ENCODE measurements at regions not wholly inside any gene's neighbourhood (a gene's known extent, or its start where the extent isn't known, plus 50 kb on each side); places are given as distances from the start of the nearest gene placed in this dataset.
A peak's percentile ranks its signal among the peaks of the same experiment; 100 is the strongest.

DNA sequence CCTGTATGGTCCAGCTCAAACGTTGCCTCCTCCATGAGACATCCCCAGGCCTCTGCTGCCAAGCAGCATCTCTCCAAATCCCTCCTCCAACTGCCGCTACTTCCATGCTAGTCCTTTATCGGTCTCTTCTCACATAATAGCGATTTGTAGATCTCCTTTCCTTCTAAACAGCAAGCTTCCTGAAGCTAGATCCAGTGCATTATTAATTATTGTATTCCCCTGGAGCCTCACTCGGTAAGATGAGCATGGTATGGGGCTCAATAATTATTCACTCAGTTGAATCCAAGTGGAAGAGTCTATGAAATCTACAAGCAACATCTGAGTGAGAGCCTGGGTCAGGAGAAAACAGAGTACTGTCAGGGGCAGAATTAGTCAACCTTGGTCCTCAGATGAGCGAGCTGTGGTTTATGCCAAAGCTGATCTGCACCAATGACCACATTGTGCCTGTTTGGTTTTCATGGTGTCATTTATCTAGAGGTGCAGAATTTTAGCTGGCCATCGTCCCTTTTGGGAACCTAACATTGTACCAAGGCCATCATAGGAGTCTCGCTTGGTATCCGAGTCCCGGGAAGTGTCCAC, 93.8 kb upstream of the UBE2E1 start:
- H3K4me3 ChIP-seq (replicated peaks in 1 of 2; ENCODE audit: low read depth in 2 of 2, low read length in 2 of 2): no peak overlapping the region
- no peak for TF ChIP-seq CTCF (IDR thresholded peaks at IDR 0.05; ENCODE audit: low read depth, low read length)
- peak in 1 of 2 donors; percentile 8 for DNase-seq (ENCODE audit: low read depth in 2 of 2)

GRCh38 chr3:23712656-23713559, 92.8 kb upstream of the UBE2E1 start:
- TF ChIP-seq CTCF (IDR thresholded peaks at IDR 0.05; ENCODE audit: low read depth, low read length): no peak
- peak overlapping the region in 1 of 2 donors; percentile 12 for H3K4me3 ChIP-seq (replicated peaks in 1 of 2; ENCODE audit: low read depth in 2 of 2, low read length in 2 of 2)
- DNase-seq (ENCODE audit: low read depth in 2 of 2): peak; percentile 69 to 90

GRCh38 chr3:23713641-23714040, 92.1 kb upstream of the UBE2E1 start:
- H3K4me3 ChIP-seq (replicated peaks in 1 of 2; ENCODE audit: low read depth in 2 of 2, low read length in 2 of 2): no peak overlapping the region
- no peak for TF ChIP-seq CTCF (IDR thresholded peaks at IDR 0.05; ENCODE audit: low read depth, low read length)
- no peak for DNase-seq (ENCODE audit: low read depth in 2 of 2)

DNA sequence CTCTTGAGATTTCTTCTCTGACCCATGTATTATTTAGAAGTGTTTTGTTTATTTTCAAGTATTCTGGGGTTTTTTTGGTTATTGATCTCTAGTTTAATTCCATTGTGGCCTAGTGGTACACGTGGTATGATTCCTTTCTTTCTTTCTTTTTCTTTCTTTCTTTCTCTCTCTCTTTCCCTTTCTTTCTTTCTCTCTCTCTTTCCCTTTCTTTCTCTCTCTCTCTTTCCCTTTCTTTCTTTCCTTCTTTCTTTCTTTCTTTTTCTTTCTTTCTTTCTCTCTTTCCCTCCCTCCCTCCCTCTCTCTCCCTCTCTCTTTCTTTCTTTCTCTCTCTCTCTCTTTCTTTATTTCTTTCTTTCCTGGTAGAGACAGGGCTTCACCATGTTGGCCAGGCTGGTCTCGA, 85.7 kb upstream of the UBE2E1 start:
- DNase-seq (ENCODE audit: low read depth in 2 of 2): no peak
- H3K4me3 ChIP-seq (replicated peaks in 1 of 2; ENCODE audit: low read depth in 2 of 2, low read length in 2 of 2): no peak overlapping the region
- TF ChIP-seq CTCF (IDR thresholded peaks at IDR 0.05; ENCODE audit: low read depth, low read length): no peak

GRCh38 chr3:23720885-23721284, 84.9 kb upstream of the UBE2E1 start:
- DNase-seq (ENCODE audit: low read depth in 2 of 2): no peak

DNA sequence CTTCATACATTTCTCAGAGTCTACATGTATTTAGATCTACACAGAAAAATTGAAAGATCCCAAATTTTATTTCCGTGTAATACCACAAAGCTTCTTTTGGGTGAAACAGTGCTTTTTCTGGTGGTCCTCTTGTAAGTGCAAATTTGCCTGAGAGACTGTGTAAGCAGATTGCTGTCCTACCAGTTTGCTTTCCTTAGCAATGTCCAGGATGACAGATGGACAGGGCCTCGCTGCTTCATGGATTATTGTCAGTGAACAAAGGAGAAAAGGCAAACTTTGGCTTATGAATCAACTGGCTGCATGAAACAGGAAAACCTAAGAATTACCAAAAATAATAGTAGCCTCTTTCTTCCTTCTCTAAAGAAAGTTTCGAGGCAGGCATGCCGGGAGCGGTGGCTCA, 82.6 kb upstream of the UBE2E1 start:
- H3K4me3 ChIP-seq (replicated peaks in 1 of 2; ENCODE audit: low read depth in 2 of 2, low read length in 2 of 2): no peak overlapping the region
- no peak for DNase-seq (ENCODE audit: low read depth in 2 of 2)
- no peak for TF ChIP-seq CTCF (IDR thresholded peaks at IDR 0.05; ENCODE audit: low read depth, low read length)

More at GRCh38 chr3:23720885-23721284, 84.9 kb upstream of the UBE2E1 start:
- no peak for TF ChIP-seq CTCF (IDR thresholded peaks at IDR 0.05; ENCODE audit: low read depth, low read length)
- H3K4me3 ChIP-seq (replicated peaks in 1 of 2; ENCODE audit: low read depth in 2 of 2, low read length in 2 of 2): no peak overlapping the region

Data from cardiac fibroblast (primary cell).